Uterus (tissue), 3 donors: ENCODE measurements at regions not wholly inside any gene's neighbourhood (a gene's known extent, or its start where the extent isn't known, plus 50 kb on each side); places are given as distances from the start of the nearest gene placed in this dataset.
"Not testable (repeated sequence)": the region's sequence is repeated elsewhere in the genome, so short reads cannot be mapped to it uniquely, and the experiment has no call there.

ENCODE experiments used
- DNase-seq, 2 donors: peaks; one replicate each; pipeline ENCODE4 v3.0.0-alpha.2; 2019 to 2020
- H3K27ac ChIP-seq, 2 donors: fragments of 200-600 bp; sonication (generic); 1 replicate in 1 of 2; 2 replicates in 1 of 2; pipeline ENCODE4 v1.5.1; 2016 to 2018
- H3K27me3 ChIP-seq, 2 donors: fragments of 200-600 bp; sonication (generic); one replicate each; pipeline ENCODE4 v1.5.1; 2018 to 2019; ENCODE audit warnings: control low read depth in 1 of 2
- H3K36me3 ChIP-seq, 2 donors: fragments of 200-600 bp; sonication (generic); one replicate each; pipeline ENCODE4 v1.5.1; 2019; ENCODE audit warnings: control low read depth in 1 of 2
- H3K4me1 ChIP-seq, 2 donors: fragments of 200-600 bp; sonication (generic); one replicate each; pipeline ENCODE4 v1.5.1; 2018 to 2019; ENCODE audit warnings: control low read depth in 1 of 2
- H3K4me3 ChIP-seq, 2 donors: fragments of 200-600 bp; sonication (generic); 1 replicate in 1 of 2; 2 replicates in 1 of 2; pipeline ENCODE4 v1.5.1; 2018 to 2019; ENCODE audit warnings: mild to moderate bottlenecking in 1 of 2
- H3K9me3 ChIP-seq, 2 donors: fragments of 200-600 bp; sonication (generic); one replicate each; pipeline ENCODE4 v1.5.1; 2019; ENCODE audit warnings: control low read depth in 1 of 2
- CTCF ChIP-seq, 4 experiments: fragments of 200-600 bp in 2 of 4; fragments of 450-650 bp in 2 of 4; sonication (generic) in 2 of 4; IDR thresholded peaks; one replicate each; pipeline ENCODE4 v1.5.1; 2016 to 2019; ENCODE audit warnings: antibody characterized with exemption in 4 of 4, mild to moderate bottlenecking in 2 of 4, moderate library complexity in 1 of 4
- POLR2A ChIP-seq, 2 donors: fragments of 450-650 bp; IDR thresholded peaks; one replicate each; pipeline ENCODE4 v1.6.1; 2016; ENCODE audit warnings: antibody characterized with exemption in 2 of 2, mild to moderate bottlenecking in 1 of 2, moderate library complexity in 1 of 2
- intact Hi-C: fragments of 100-400 bp; cut with DNase I; formaldehyde crosslinking; loops from one replicate; pipeline ENCODE4 v1.15.1; 2023; ENCODE audit warnings: low total_unique reads
- donor health status: DM: yes; HTN: yes; CAD: no.

- no peak for TF ChIP-seq POLR2A (IDR thresholded peaks at IDR 0.05)
- Histone ChIP-seq H3K27me3 (no peaks in the 10 kb centered on the region), H3K27ac (no peak overlapping the region), H3K36me3 (no peaks in the 10 kb centered on the region), H3K9me3 (no peaks in the 10 kb centered on the region), H3K4me1 (no peaks in the 10 kb centered on the region), H3K4me3 (no peak overlapping the region)
- DNase-seq: no peak
- intact Hi-C loops: no loop called here
These were observed 62.9 kb upstream of the IPO5 start for GRCh38 chr13:97890573-97890972.

GRCh38 chr13:97891964-97892363 is 61.5 kb upstream of the IPO5 start:
- H3K9me3 ChIP-seq, H3K27ac ChIP-seq, H3K4me3 ChIP-seq, DNase-seq, H3K4me1 ChIP-seq, H3K27me3 ChIP-seq, intact Hi-C loops, H3K36me3 ChIP-seq: not testable (repeated sequence)

- no peak for DNase-seq
- TF ChIP-seq CTCF (IDR thresholded peaks at IDR 0.05): no peak
- Histone ChIP-seq H3K27me3 (no peaks in the 10 kb centered on the region), H3K36me3 (no peaks in the 10 kb centered on the region), H3K27ac (no peak overlapping the region), H3K4me3 (no peak overlapping the region), H3K4me1 (no peaks in the 10 kb centered on the region), H3K9me3 (no peaks in the 10 kb centered on the region)
- intact Hi-C loops: no loop called here
These were observed 60.8 kb upstream of the IPO5 start for GRCh38 chr13:97892717-97893116.

GRCh38 chr13:97895383-97895782 is 58.1 kb upstream of the IPO5 start:
- intact Hi-C loops: no loop called here

GRCh38 chr13:97896446-97896845 is 57.0 kb upstream of the IPO5 start:
- H3K4me3 ChIP-seq: no peak overlapping the region
- intact Hi-C loops: no loop called here
- no peaks in the 10 kb centered on the region for H3K4me1 ChIP-seq
- H3K27ac ChIP-seq: no peak overlapping the region
- H3K36me3 ChIP-seq: no peaks in the 10 kb centered on the region
- TF ChIP-seq CTCF (IDR thresholded peaks at IDR 0.05) (no peak), POLR2A (IDR thresholded peaks at IDR 0.05) (no peak)
- no peaks in the 10 kb centered on the region for H3K9me3 ChIP-seq
- no peaks in the 10 kb centered on the region for H3K27me3 ChIP-seq
- DNase-seq: no peak

More at GRCh38 chr13:97895383-97895782, 58.1 kb upstream of the IPO5 start:
- Histone ChIP-seq H3K4me1 (no peaks in the 10 kb centered on the region), H3K27me3 (no peaks in the 10 kb centered on the region), H3K4me3 (no peak overlapping the region), H3K9me3 (no peaks in the 10 kb centered on the region), H3K36me3 (no peaks in the 10 kb centered on the region), H3K27ac (no peak overlapping the region)
- no peak for TF ChIP-seq CTCF (IDR thresholded peaks at IDR 0.05)
- TF ChIP-seq POLR2A (IDR thresholded peaks at IDR 0.05): no peak
- DNase-seq: no peak

- TF ChIP-seq CTCF (IDR thresholded peaks at IDR 0.05) (no peak), POLR2A (IDR thresholded peaks at IDR 0.05) (no peak)
- H3K27ac ChIP-seq: no peak overlapping the region
- no peaks in the 10 kb centered on the region for H3K27me3 ChIP-seq
- intact Hi-C loops: no loop called here
- H3K36me3 ChIP-seq: no peaks in the 10 kb centered on the region
- no peaks in the 10 kb centered on the region for H3K4me1 ChIP-seq
- no peak for DNase-seq
- no peak overlapping the region for H3K4me3 ChIP-seq
- no peaks in the 10 kb centered on the region for H3K9me3 ChIP-seq
These were observed 51.8 kb upstream of the IPO5 start for GRCh38 chr13:97901716-97902115.
